Panc1 (cell line): ENCODE measurements at regions not wholly inside any gene's neighbourhood (a gene's known extent, or its start where the extent isn't known, plus 50 kb on each side); places are given as distances from the start of the nearest gene placed in this dataset.

Experiments used
- CTCF ChIP-seq: fragments of 450-650 bp; IDR thresholded peaks from 2 replicates; pipeline ENCODE4 v1.5.1; 2017; ENCODE audit warnings: mild to moderate bottlenecking
- REST ChIP-seq, 2 experiments: IDR thresholded peaks; 2 replicates each; pipeline ENCODE4 v1.6.1; 2011 to 2012; ENCODE audit warnings: low read depth in 2 of 2, control low read depth in 1 of 2, low read length in 1 of 2, mild to moderate bottlenecking in 1 of 2, moderate library complexity in 1 of 2; ENCODE audit not compliant: insufficient read depth in 1 of 2

- TF ChIP-seq CTCF (no peak), REST (IDR thresholded peaks at IDR 0.05; ENCODE audit: insufficient read depth in 1 of 2, low read depth in 2 of 2, low read length in 1 of 2) (no peak)
Observed at GRCh38 chr7:130896051-130896881, 162.3 kb upstream of the KLF14 start.
